OCI-LY7 (cell line): ENCODE measurements at regions not wholly inside any gene's neighbourhood (a gene's known extent, or its start where the extent isn't known, plus 50 kb on each side); places are given as distances from the start of the nearest gene placed in this dataset.

Experiments
- CTCF ChIP-seq: fragments of 200-600 bp; sonication (generic); conservative IDR thresholded peaks from 2 replicates; pipeline ENCODE4 v1.5.1; 2014; ENCODE audit warnings: mild to moderate bottlenecking, antibody characterized with exemption, low read length, moderate library complexity, mixed read lengths
- EZH2phosphoT487 ChIP-seq: fragments of 200-600 bp; sonication (generic); IDR thresholded peaks from 2 replicates; pipeline ENCODE4 v1.6.1; 2018; ENCODE audit warnings: low read depth, borderline replicate concordance, mild to moderate bottlenecking, mixed run types, antibody characterized with exemption, low read length, moderate library complexity, mixed read lengths

DNA sequence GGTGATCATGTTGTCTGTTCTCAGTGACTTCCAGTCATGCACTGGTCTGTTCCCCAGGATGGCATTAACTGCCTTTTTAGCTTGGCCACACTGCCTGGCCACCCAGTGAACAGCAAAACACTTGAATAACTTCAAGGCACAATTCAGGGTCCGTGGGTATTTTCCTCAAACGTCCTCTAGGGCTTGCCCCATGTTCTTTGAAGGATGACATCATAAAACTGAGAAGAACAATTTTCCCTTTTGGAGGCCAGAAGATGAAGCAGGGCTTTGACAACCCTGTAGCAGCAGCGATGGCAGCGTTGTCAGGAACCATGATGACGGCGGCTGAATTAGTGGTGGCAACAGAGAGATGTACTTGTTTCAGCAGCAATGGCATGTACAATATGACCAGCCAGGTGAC lies 465.9 kb upstream of the ONECUT1 start:
- TF ChIP-seq CTCF (no peak), EZH2phosphoT487 (no peak)
